ENCODE measurements at regions not wholly inside any gene's neighbourhood (a gene's known extent, or its start where the extent isn't known, plus 50 kb on each side); places are given as distances from the start of the nearest gene placed in this dataset.
"Not testable (repeated sequence)": the region's sequence is repeated elsewhere in the genome, so short reads cannot be mapped to it uniquely, and the experiment has no call there.

DNA sequence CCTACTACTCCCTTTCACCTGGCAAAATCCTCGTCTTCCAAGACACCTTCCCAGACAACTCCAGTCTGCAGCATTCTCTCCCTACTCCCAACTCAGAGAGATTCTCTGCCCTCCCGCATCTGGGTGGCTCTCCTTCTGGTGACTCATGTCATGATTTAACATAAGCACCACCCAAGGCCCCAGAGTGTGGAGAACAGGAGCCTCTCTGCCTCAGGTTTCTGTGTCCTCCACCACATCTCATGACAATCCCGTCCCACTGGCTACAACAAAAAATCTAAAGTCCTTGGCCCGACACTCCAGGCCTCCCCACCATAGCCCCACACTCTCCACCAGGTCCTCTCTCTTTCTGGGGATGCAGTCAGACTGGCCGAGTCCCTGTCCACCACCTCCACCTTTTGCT is 197.1 kb downstream of the BCL11A start:
- DNase-seq (ENCODE audit: low spot score): no peak

- DNase-seq (ENCODE audit: low spot score): no peak
These were observed 197.6 kb downstream of the BCL11A start for GRCh38 chr2:60355849-60356261.

GRCh38 chr2:60354713-60355112 is 198.7 kb downstream of the BCL11A start:
- no peak for DNase-seq (ENCODE audit: low spot score)

DNA sequence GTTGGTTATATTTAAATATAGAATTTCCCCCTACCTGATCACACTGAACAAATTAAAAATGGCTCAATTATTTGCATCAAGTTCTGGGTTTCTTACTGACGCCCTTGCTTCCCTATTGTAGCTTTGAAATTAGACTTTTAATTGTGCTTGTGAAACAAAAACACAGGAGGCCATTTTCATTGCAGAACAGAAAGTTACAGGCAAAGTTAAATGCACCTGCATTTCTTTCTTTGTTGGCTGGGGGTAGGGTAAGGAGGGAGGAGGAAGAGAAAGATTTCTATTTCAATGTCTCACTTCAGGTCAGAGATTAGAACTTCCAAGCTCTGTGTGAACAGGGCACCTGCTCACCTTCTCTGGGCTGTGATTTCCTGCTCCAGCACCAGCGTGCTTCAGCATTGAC is 199.6 kb downstream of the BCL11A start:
- DNase-seq (ENCODE audit: low spot score): no peak

DNA sequence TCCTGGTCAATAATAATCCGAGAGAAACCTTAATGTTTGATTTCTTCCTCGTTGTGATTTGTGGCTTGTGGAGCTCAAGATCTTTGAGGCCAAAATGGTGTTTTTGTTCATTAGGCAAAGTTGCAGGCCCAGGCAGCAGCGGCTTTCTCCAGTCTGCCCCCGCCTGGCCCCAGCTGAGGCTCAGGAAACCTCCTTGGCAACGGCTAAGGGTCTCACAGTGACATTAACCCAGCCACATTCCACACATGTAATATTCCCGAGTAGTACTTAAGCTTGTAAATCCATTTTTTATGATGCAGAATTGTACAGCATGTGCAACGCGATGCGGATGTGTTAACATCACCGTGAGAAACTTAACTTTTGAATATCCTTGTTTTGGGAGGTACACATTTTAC is 200.1 kb downstream of the BCL11A start:
- no peak for DNase-seq (ENCODE audit: low spot score)

- no peak for DNase-seq (ENCODE audit: low spot score)
These were observed 200.7 kb downstream of the BCL11A start for GRCh38 chr2:60352491-60353405.

DNA sequence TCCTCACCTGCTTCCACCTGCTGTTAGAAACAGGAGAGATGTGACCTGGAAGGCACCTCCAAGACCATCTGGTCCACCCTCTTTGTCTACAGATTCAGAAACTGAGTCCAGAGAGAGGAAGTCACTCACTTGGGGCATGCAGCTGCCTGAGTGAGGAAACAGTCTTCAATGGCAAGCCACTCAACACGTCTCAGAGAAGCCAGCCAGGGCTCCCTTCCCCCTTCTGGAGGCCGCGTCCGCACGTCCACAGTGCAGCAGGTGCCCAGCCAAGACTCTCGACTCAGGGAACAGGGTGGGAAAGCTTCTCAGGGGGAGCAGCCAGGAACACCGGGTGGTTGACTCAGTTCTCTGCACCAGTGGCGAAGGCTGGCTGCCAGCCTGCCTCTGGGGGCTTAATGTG is 201.7 kb downstream of the BCL11A start:
- no peak for DNase-seq (ENCODE audit: low spot score)

- no peak for DNase-seq (ENCODE audit: low spot score)
These were observed 202.1 kb downstream of the BCL11A start for GRCh38 chr2:60351321-60351720.

GRCh38 chr2:60350791-60351190 is 202.7 kb downstream of the BCL11A start:
- no peak for DNase-seq (ENCODE audit: low spot score)

- no peak for DNase-seq (ENCODE audit: low spot score)
These were observed 205.7 kb downstream of the BCL11A start for GRCh38 chr2:60347781-60348180.

DNA sequence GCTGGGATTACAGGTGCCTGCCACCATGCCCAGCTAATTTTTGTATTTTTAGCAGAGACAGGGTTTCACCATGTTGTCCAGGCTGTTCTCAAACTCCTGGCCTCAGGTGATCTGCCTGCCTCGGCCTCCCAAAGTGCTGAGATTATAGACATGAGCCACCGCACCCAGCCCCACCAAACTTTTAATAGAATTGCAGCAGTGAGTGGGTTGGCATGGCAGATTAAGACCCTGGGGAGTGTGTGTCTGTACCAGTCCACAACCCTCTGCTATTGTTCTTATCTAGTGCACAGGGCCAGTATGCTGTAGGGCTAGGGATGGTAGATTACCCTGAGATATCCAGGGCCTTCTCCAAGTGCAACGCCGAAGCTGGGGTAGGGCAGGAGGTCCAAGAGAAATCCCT is 211.0 kb downstream of the BCL11A start:
- DNase-seq (ENCODE audit: low spot score): not testable (repeated sequence)

DNA sequence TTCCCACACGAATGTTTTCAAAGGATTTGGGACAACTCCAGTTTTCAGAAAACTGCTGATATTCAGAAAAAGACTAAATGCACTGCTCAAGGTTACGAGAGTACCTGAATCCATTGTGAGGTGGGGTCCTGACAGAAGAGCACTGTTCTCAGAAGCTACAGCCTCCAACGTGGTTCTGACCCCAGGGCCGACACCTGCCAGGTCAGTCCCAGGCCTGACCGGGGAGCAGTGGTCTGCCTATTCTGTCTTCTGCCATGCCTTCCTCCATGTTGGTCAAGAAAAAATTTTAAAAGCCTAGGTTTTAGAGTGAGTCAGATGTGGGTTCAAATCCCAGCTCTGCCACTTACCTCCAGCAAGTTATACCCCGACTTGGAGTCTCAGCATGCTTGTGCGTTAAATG is 212.3 kb downstream of the BCL11A start:
- no peak for DNase-seq (ENCODE audit: low spot score)

DNA sequence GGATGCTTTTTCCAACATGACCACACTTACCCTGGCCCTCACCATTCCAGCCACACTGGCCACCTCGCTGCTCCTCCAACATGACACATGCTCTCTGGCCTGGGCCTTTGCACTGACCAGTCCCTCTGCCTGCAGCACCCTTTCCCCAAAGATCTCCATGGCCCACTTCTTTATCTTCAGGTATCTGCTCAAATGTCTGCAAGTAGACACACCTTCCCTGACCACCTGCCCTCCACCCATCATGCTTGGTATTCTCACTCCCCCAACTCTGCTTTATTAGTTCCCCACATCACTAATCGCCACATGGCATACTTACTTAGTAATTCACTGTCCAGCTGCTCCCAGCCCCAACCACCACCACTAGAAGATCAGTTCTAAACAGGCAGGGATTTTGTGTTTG is 214.2 kb downstream of the BCL11A start:
- DNase-seq (ENCODE audit: low spot score): no peak

DNA sequence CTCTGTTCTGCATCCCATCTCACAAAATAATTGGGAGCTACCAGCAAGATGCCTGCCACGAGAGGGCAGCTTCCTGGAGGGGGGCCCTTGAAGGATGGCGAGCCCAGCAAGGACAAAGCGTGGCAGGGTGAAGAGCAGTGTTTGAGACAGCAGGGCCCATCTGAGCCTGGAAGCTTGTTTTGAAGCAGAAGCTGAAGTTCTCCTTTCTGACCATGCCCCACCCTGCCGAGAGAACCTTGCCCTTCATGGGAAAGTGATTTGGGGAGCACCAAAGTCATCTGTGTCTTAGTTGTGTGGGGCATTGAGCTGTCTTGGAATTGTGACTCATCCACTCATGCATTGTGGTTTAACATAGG is 216.3 kb downstream of the BCL11A start:
- DNase-seq (ENCODE audit: low spot score): no peak

GRCh38 chr2:60336442-60337141 is 216.9 kb downstream of the BCL11A start:
- DNase-seq (ENCODE audit: low spot score): no peak

GRCh38 chr2:60335533-60336237 is 217.8 kb downstream of the BCL11A start:
- no peak for DNase-seq (ENCODE audit: low spot score)

DNA sequence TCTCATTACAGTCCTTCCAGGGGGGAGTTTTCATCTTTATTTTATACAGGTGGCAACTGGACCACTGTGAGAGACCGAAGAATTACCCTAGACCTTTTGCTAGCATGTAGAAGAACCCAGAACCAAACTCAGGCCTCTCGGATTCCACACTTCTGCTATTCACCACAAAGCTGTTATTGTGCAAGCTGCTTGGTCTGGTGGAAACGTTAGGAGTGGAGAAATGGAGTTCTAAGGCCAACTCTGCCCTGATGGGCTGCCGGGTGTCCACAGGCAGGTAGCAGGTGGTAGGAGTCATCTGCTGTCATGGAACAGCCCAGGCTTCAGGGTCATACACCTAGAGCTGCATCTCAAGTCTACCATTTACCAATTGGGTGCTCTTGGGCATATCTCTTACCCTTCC is 218.8 kb downstream of the BCL11A start:
- no peak for DNase-seq (ENCODE audit: low spot score)

- DNase-seq (ENCODE audit: low spot score): no peak
These were observed 220.2 kb downstream of the BCL11A start for GRCh38 chr2:60333264-60333663.

GRCh38 chr2:60331115-60331809 is 222.2 kb downstream of the BCL11A start:
- no peak for DNase-seq (ENCODE audit: low spot score)

GRCh38 chr2:60329225-60329624 is 224.2 kb downstream of the BCL11A start:
- no peak for DNase-seq (ENCODE audit: low spot score)

- no peak for DNase-seq (ENCODE audit: low spot score)
These were observed 228.9 kb downstream of the BCL11A start for GRCh38 chr2:60324536-60324935.

GRCh38 chr2:60321816-60322215 is 231.6 kb downstream of the BCL11A start:
- no peak for DNase-seq (ENCODE audit: low spot score)
